ENCODE measurements at regions not wholly inside any gene's neighbourhood (a gene's known extent, or its start where the extent isn't known, plus 50 kb on each side); places are given as distances from the start of the nearest gene placed in this dataset.

DNA sequence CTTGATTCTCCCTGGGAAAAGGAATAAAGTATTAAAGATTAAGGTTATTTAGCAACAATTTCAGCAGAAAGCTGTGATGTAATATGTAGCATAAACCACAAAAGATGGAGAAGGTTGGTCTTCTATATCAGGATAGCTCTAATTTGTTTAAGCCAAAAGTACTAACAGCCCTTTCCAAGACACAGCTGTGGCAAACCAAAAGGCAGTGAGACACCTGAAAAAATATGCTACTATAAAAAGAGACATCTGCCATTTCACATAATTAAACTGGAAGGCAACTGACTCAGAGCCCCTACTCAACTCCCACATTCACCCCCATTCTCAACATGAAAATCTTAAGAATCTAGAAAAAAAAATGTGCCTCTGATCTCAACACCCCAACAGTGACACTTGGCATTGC, 390.2 kb upstream of the PRICKLE1 start:
- Histone ChIP-seq H3K4me2 (ENCODE audit: low read length) (no peak overlapping the region), H3K27ac (ENCODE audit: low read depth, low read length) (no peak overlapping the region), H4K20me1 (ENCODE audit: insufficient read depth) (no peaks in the 10 kb centered on the region), H3K9ac (ENCODE audit: low read length) (no peak overlapping the region), H3K9me3 (ENCODE audit: control insufficient read depth in 1 of 2, insufficient read depth in 1 of 2, low read depth in 1 of 2, low read length in 2 of 2) (no peaks in the 10 kb centered on the region), H3K79me2 (ENCODE audit: insufficient read depth, low read length) (no peaks in the 10 kb centered on the region), H3K36me3 (ENCODE audit: control insufficient read depth in 1 of 2, insufficient read depth in 2 of 2, low read length in 2 of 2) (no peaks in the 10 kb centered on the region), H3K4me3 (replicated peaks in 1 of 2; ENCODE audit: low read depth in 1 of 2, low read length in 2 of 2) (no peak overlapping the region), H3K4me1 (ENCODE audit: control insufficient read depth in 1 of 2, insufficient read depth in 2 of 2, low read length in 2 of 2) (no peaks in the 10 kb centered on the region), H2AFZ (ENCODE audit: low read depth, low read length, poor library complexity, severe bottlenecking) (no peak overlapping the region), H3K27me3 (ENCODE audit: insufficient read depth, low read length) (no peaks in the 10 kb centered on the region), H3K9me2 (ENCODE audit: insufficient read depth) (no peaks in the 10 kb centered on the region)
- no peak for TF ChIP-seq SRF (IDR thresholded peaks at IDR 0.05; ENCODE audit: low read depth)
- TF ChIP-seq JUND (IDR thresholded peaks at IDR 0.05): no peak
- TF ChIP-seq FOSL1 (IDR thresholded peaks at IDR 0.05; ENCODE audit: low read depth): no peak
- TF ChIP-seq POLR2AphosphoS5 (IDR thresholded peaks at IDR 0.05; ENCODE audit: low read depth, low read length): no peak
- no peak for TF ChIP-seq ZFX (IDR thresholded peaks at IDR 0.05)
- no peak for TF ChIP-seq ZNF274 (IDR thresholded peaks at IDR 0.05; ENCODE audit: low read depth, low read length)
- TF ChIP-seq SIN3A (IDR thresholded peaks at IDR 0.05; ENCODE audit: low read depth): no peak
- no peak for TF ChIP-seq EGR1 (IDR thresholded peaks at IDR 0.05; ENCODE audit: low read depth)
- no peak for TF ChIP-seq SP1 (IDR thresholded peaks at IDR 0.05; ENCODE audit: low read depth)
- TF ChIP-seq TCF7L2 (IDR thresholded peaks at IDR 0.05; ENCODE audit: borderline replicate concordance, extremely low read depth, insufficient read depth, insufficient read length): no peak
- no peak for TF ChIP-seq YY1 (IDR thresholded peaks at IDR 0.05; ENCODE audit: extremely low read depth, insufficient replicate concordance, low read depth, low read length)
- TF ChIP-seq, protein P1, sequence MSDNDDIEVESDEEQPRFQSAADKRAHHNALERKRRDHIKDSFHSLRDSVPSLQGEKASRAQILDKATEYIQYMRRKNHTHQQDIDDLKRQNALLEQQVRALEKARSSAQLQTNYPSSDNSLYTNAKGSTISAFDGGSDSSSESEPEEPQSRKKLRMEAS (IDR thresholded peaks at IDR 0.05): no peak
- RAD21 ChIA-PET (ENCODE audit: low non-redundant PET in 1 of 2, low total read pairs in 2 of 2, uncharacterized antibody in 2 of 2, unreplicated experiment in 2 of 2): no interaction called here
- ATAC-seq (no peak), DNase-seq (ENCODE audit: low read depth, low spot score) (no peak)
- BruUV-seq (replicated peaks): no TSS peak
- POLR2A ChIA-PET: no interaction called here
- CTCF ChIA-PET: no interaction called here
- intact Hi-C loops (cut with micrococcal nuclease): no loop called here

DNA sequence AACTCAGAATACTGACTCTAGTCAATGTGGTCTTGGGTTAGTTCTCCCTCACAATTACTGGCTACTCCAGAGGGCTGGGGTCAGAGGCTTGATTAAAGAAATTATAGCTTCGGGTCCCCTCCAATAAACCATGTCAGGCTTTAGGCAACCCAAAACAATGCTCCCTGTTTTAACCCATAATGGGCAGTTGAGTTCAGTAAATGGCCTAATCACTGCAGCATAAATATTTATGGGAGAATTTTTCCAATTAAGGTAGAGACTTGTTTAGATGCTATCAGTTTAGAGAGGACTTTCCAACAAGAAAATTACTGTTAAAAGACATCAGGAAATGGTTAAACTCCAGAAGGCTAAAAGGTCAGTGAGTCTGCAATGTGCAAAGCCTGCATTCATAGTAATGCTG, 389.2 kb upstream of the PRICKLE1 start:
- Histone ChIP-seq H3K9ac (ENCODE audit: low read length) (no peak overlapping the region), H4K20me1 (ENCODE audit: insufficient read depth) (no peaks in the 10 kb centered on the region), H3K36me3 (ENCODE audit: control insufficient read depth in 1 of 2, insufficient read depth in 2 of 2, low read length in 2 of 2) (no peaks in the 10 kb centered on the region), H3K27me3 (ENCODE audit: insufficient read depth, low read length) (no peaks in the 10 kb centered on the region), H3K9me2 (ENCODE audit: insufficient read depth) (no peaks in the 10 kb centered on the region), H2AFZ (ENCODE audit: low read depth, low read length, poor library complexity, severe bottlenecking) (no peak overlapping the region), H3K9me3 (ENCODE audit: control insufficient read depth in 1 of 2, insufficient read depth in 1 of 2, low read depth in 1 of 2, low read length in 2 of 2) (no peaks in the 10 kb centered on the region), H3K4me1 (ENCODE audit: control insufficient read depth in 1 of 2, insufficient read depth in 2 of 2, low read length in 2 of 2) (no peaks in the 10 kb centered on the region), H3K4me3 (replicated peaks in 1 of 2; ENCODE audit: low read depth in 1 of 2, low read length in 2 of 2) (no peak overlapping the region), H3K4me2 (ENCODE audit: low read length) (no peak overlapping the region), H3K79me2 (ENCODE audit: insufficient read depth, low read length) (no peaks in the 10 kb centered on the region), H3K27ac (ENCODE audit: low read depth, low read length) (no peak overlapping the region)
- BruUV-seq (replicated peaks): no TSS peak
- CTCF ChIA-PET: no interaction called here
- no peak for ATAC-seq
- RAD21 ChIA-PET (ENCODE audit: low non-redundant PET in 1 of 2, low total read pairs in 2 of 2, uncharacterized antibody in 2 of 2, unreplicated experiment in 2 of 2): no interaction called here
- no peak for DNase-seq (ENCODE audit: low read depth, low spot score)
- intact Hi-C loops (cut with micrococcal nuclease): no loop called here
- POLR2A ChIA-PET: no interaction called here
- TF ChIP-seq, protein P2, sequence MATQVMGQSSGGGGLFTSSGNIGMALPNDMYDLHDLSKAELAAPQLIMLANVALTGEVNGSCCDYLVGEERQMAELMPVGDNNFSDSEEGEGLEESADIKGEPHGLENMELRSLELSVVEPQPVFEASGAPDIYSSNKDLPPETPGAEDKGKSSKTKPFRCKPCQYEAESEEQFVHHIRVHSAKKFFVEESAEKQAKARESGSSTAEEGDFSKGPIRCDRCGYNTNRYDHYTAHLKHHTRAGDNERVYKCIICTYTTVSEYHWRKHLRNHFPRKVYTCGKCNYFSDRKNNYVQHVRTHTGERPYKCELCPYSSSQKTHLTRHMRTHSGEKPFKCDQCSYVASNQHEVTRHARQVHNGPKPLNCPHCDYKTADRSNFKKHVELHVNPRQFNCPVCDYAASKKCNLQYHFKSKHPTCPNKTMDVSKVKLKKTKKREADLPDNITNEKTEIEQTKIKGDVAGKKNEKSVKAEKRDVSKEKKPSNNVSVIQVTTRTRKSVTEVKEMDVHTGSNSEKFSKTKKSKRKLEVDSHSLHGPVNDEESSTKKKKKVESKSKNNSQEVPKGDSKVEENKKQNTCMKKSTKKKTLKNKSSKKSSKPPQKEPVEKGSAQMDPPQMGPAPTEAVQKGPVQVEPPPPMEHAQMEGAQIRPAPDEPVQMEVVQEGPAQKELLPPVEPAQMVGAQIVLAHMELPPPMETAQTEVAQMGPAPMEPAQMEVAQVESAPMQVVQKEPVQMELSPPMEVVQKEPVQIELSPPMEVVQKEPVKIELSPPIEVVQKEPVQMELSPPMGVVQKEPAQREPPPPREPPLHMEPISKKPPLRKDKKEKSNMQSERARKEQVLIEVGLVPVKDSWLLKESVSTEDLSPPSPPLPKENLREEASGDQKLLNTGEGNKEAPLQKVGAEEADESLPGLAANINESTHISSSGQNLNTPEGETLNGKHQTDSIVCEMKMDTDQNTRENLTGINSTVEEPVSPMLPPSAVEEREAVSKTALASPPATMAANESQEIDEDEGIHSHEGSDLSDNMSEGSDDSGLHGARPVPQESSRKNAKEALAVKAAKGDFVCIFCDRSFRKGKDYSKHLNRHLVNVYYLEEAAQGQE (IDR thresholded peaks at IDR 0.05; ENCODE audit: low read depth): no peak
- TF ChIP-seq ZFX (IDR thresholded peaks at IDR 0.05): no peak
- no peak for TF ChIP-seq POLR2AphosphoS5 (IDR thresholded peaks at IDR 0.05; ENCODE audit: low read depth, low read length)
- no peak for TF ChIP-seq CEBPB (IDR thresholded peaks at IDR 0.05; ENCODE audit: low read depth)
- TF ChIP-seq, protein P3, sequence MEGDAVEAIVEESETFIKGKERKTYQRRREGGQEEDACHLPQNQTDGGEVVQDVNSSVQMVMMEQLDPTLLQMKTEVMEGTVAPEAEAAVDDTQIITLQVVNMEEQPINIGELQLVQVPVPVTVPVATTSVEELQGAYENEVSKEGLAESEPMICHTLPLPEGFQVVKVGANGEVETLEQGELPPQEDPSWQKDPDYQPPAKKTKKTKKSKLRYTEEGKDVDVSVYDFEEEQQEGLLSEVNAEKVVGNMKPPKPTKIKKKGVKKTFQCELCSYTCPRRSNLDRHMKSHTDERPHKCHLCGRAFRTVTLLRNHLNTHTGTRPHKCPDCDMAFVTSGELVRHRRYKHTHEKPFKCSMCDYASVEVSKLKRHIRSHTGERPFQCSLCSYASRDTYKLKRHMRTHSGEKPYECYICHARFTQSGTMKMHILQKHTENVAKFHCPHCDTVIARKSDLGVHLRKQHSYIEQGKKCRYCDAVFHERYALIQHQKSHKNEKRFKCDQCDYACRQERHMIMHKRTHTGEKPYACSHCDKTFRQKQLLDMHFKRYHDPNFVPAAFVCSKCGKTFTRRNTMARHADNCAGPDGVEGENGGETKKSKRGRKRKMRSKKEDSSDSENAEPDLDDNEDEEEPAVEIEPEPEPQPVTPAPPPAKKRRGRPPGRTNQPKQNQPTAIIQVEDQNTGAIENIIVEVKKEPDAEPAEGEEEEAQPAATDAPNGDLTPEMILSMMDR (IDR thresholded peaks at IDR 0.05 in 2 of 3, conservative IDR thresholded peaks at IDR 0.05 in 1 of 3; ENCODE audit: borderline replicate concordance in 1 of 3, insufficient read depth in 1 of 3, low read depth in 2 of 3, low read length in 2 of 3): no peak
- TF ChIP-seq SP1 (IDR thresholded peaks at IDR 0.05; ENCODE audit: low read depth): no peak
- no peak for TF ChIP-seq FOSL1 (IDR thresholded peaks at IDR 0.05; ENCODE audit: low read depth)
- TF ChIP-seq POLR2A (IDR thresholded peaks at IDR 0.05; ENCODE audit: borderline replicate concordance, extremely low read depth, insufficient read depth, insufficient read length): no peak
- TF ChIP-seq RAD21 (IDR thresholded peaks at IDR 0.05; ENCODE audit: low read depth): no peak
- no peak for TF ChIP-seq EZH2 (IDR thresholded peaks at IDR 0.05)
- no peak for TF ChIP-seq JUND (IDR thresholded peaks at IDR 0.05)
